Stomach smooth muscle (tissue), 2 donors: ENCODE measurements at regions not wholly inside any gene's neighbourhood (a gene's known extent, or its start where the extent isn't known, plus 50 kb on each side); places are given as distances from the start of the nearest gene placed in this dataset.
"Not testable (repeated sequence)": the region's sequence is repeated elsewhere in the genome, so short reads cannot be mapped to it uniquely, and the experiment has no call there.

Experiments
- H3K27ac ChIP-seq: one replicate; pipeline ENCODE4 v1.7.0; 2013; ENCODE audit warnings: mild to moderate bottlenecking, low read length, inconsistent platforms
- H3K27me3 ChIP-seq, 2 donors: one replicate each; pipeline ENCODE4 v1.7.0; 2013; ENCODE audit warnings: low read length in 2 of 2; ENCODE audit not compliant: insufficient read depth in 2 of 2, control insufficient read depth in 1 of 2
- H3K36me3 ChIP-seq, 2 donors: one replicate each; pipeline ENCODE4 v1.7.0; 2013; ENCODE audit warnings: low read length in 2 of 2; ENCODE audit not compliant: control insufficient read depth in 2 of 2, insufficient read depth in 2 of 2
- H3K4me1 ChIP-seq: one replicate; pipeline ENCODE4 v1.7.0; 2013; ENCODE audit warnings: low read length; ENCODE audit not compliant: control insufficient read depth, insufficient read depth
- H3K4me3 ChIP-seq, 2 donors: one replicate each; pipeline ENCODE4 v1.7.0; 2013; ENCODE audit warnings: low read length in 2 of 2
- H3K9ac ChIP-seq, 2 donors: one replicate each; pipeline ENCODE4 v1.7.0; 2013; ENCODE audit warnings: low read length in 2 of 2, mild to moderate bottlenecking in 1 of 2
- H3K9me3 ChIP-seq, 2 donors: one replicate each; pipeline ENCODE4 v1.7.0; 2013; ENCODE audit warnings: low read length in 2 of 2; ENCODE audit not compliant: control insufficient read depth in 2 of 2
- donor health status: healthy.
- donor health status: Pancreatic carcinoma.

DNA sequence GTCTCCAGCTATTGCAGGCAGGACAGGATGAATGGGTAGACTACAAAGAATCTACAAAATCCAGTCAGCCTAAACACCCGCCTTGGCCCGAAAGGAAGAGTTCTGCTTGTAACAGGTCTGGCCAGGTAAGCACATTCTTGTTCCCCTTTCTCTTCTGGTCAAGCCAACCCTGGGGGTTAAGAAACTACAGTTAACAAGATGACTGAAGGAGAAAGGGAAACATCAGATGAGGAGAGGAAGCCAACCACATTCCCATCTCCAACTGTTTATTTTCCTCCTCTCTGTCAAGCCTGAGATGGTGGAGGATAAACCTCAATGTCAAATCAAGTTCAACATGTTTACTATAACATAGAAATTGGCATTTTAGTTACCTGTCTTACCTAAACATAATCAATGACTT, 198.9 kb downstream of the IPMK start:
- no peak overlapping the region for H3K27ac ChIP-seq
- H3K4me3 ChIP-seq: no peak overlapping the region
- H3K9ac ChIP-seq: no peak overlapping the region
- no peaks in the 10 kb centered on the region for H3K9me3 ChIP-seq
- no peaks in the 10 kb centered on the region for H3K4me1 ChIP-seq
- H3K36me3 ChIP-seq: no peaks in the 10 kb centered on the region
- H3K27me3 ChIP-seq: no peaks in the 10 kb centered on the region

DNA sequence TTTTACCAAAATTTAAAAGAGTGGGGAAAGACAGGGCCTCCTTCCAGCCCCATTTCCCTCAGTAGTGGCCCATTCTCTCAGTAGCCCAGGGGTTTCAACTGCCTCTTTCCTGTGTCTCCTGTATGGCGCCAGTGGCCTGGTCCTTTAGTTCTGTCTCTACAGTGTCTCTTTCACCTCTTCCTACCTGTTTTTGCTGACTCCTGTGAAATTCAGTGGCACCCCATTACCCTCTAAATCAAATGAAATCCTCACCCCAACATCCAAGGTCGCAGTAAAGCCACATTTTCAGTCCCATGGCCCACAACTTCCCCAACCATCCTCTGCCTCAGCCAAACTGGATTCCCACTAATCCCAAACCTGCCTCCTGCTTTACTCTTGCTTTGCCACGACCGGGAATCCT, 200.7 kb downstream of the IPMK start:
- Histone ChIP-seq H3K27me3 (no peaks in the 10 kb centered on the region), H3K9ac (no peak overlapping the region), H3K4me3 (no peak overlapping the region), H3K36me3 (no peaks in the 10 kb centered on the region), H3K9me3 (no peaks in the 10 kb centered on the region), H3K4me1 (no peaks in the 10 kb centered on the region), H3K27ac (no peak overlapping the region)

DNA sequence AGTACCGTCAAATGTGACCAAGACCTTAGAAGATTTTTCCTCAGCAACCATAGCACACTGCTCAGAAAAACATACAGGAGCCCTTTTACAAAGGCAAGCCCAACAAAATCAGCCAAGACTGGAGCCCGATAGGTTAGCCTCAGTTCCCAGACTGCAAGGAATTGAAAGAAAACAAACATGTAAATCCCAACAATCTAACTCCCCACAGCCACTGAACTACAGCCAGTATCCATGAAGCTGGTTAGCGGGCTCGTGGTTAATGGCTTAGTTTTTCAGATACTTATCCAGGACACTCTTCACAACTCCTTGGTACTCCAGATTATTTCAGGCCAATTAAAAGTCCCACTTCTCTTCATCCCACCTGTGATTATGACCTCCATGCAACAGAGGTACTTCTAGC, 201.6 kb downstream of the IPMK start:
- H3K9me3 ChIP-seq: no peaks in the 10 kb centered on the region
- no peak overlapping the region for H3K4me3 ChIP-seq
- no peaks in the 10 kb centered on the region for H3K36me3 ChIP-seq
- H3K27ac ChIP-seq: no peak overlapping the region
- no peak overlapping the region for H3K9ac ChIP-seq
- H3K4me1 ChIP-seq: no peaks in the 10 kb centered on the region
- H3K27me3 ChIP-seq: no peaks in the 10 kb centered on the region

DNA sequence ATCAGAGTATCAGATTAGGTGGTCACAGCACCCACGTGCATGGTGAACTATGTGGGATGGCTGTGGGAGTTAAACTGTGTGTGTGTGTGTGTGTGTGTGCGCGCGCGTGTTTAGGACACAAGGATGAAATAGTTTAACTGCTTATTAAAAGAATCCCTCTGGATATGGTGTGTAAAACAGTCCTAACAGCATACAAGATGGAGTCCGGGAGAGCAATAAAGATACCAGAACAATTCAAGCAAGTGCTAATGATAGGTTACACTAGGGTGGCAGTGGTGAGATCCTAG, 202.2 kb downstream of the IPMK start:
- Histone ChIP-seq H3K27ac (no peak overlapping the region), H3K36me3 (no peaks in the 10 kb centered on the region), H3K4me1 (no peaks in the 10 kb centered on the region), H3K27me3 (no peaks in the 10 kb centered on the region), H3K4me3 (no peak overlapping the region), H3K9me3 (no peaks in the 10 kb centered on the region), H3K9ac (no peak overlapping the region)

DNA sequence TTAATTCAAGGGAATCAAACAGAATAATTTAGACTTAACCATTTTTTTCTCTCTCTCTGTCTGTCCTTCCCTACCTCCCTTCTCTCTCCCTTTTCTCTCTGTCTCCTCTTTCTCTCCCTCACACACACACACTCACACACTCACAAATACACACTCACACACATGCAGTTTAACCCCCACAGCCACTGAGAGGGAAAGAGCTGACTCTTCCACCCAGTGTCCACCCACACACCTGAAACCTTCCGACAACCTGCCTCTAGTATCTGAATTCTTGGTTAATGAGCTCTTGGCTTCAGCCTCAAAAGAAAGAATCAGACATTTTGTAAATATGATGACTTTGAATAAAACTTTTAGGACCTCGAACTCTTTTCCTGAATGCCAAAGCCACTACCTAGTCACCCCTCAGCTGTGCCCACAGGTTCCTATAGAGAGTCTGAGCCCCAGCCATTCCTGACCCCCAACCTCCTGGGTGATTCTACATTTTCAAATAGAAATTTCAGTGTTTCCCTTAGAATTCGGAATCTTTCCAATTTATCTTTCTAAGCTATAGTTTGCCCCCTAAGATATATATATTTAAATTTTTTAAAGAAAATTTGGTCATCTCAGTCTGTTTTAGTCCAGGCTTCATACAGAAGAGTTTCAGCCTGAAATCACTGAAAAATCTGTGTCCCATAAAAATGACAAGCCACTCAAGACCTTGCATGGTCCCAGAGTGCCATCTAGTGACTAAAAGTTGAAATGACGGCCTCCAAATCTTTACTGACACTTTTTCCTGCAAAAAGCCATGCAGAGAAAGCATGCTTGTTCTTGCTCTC, 202.8 kb downstream of the IPMK start:
- Histone ChIP-seq H3K9ac (no peak overlapping the region), H3K27ac (no peak overlapping the region), H3K4me3 (no peak overlapping the region), H3K36me3 (no peaks in the 10 kb centered on the region), H3K9me3 (no peaks in the 10 kb centered on the region), H3K27me3 (no peaks in the 10 kb centered on the region), H3K4me1 (no peaks in the 10 kb centered on the region)

DNA sequence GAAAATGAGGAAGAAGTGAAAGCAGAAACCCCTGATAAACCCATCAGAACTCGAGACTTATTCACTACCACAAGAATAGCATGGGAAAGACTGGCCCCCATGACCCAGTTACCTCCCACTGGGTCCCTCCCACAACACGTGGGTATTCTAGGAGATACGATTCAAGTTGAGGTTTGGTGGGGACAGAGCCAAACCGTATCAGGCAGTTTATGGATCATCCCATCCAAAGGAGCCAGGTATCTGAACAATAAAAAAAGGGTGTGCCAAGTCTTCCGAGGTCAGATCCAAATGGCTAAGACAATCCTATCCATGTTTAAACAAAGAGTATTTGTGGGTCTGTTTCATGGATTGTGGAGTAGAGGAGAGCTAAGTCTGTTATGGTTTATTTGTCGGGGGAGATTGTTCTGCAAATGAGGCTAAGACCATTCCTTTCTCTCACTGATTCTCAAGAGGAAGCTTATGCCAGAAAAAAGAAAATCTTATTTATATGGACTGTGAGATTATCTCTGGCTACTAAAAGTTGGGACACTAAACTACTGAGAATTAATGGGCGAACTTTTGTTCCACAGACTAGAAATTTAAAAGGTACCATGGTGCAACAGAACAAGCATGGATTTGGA, 203.7 kb downstream of the IPMK start:
- Histone ChIP-seq H3K36me3 (no peaks in the 10 kb centered on the region), H3K27me3 (no peaks in the 10 kb centered on the region), H3K9me3 (no peaks in the 10 kb centered on the region), H3K9ac (no peak overlapping the region), H3K27ac (no peak overlapping the region), H3K4me3 (no peak overlapping the region), H3K4me1 (no peaks in the 10 kb centered on the region)

DNA sequence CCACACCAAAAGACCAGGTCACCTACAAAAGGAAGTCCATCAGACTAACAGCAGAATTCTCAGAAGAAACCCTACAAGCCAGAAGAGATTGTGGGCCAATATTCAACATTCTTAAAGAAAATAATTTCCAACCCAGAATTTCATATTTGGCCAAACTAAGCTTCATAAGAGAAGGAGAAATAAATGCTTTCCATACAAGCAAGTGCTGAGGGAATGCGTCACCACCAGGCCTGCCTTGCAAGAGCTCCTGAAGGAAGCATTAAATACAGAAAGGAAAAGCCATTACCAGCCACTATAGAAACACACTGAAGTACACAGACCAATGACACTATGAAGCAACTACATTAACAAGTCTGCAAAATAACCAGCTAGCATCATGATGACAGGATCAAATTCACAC, 209.0 kb downstream of the IPMK start:
- not testable (repeated sequence) for H3K9me3 ChIP-seq, H3K4me3 ChIP-seq, H3K36me3 ChIP-seq, H3K9ac ChIP-seq, H3K27ac ChIP-seq, H3K4me1 ChIP-seq, H3K27me3 ChIP-seq

DNA sequence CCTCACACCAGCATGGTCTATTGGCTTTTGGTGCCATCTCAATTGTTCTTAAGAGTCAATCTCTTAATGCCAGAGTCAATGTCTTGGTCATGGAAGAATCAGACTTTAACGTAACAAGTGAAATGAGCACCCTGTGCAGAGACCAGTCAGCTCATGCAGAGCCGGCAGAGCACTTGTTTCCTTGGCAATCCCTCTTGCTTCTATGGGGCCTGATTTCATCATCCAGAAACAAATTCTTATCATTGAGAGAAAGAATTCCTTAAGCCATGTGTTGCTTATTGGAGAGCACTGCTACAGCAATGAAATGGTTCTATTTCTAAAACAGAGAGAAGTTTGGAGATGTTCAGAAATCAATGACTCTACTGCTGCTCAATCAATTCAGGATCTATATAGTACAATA, 212.8 kb downstream of the IPMK start:
- H3K4me1 ChIP-seq: no peaks in the 10 kb centered on the region
- no peak overlapping the region for H3K27ac ChIP-seq
- H3K9ac ChIP-seq: no peak overlapping the region
- H3K9me3 ChIP-seq: no peaks in the 10 kb centered on the region
- no peaks in the 10 kb centered on the region for H3K27me3 ChIP-seq
- H3K4me3 ChIP-seq: no peak overlapping the region
- no peaks in the 10 kb centered on the region for H3K36me3 ChIP-seq

DNA sequence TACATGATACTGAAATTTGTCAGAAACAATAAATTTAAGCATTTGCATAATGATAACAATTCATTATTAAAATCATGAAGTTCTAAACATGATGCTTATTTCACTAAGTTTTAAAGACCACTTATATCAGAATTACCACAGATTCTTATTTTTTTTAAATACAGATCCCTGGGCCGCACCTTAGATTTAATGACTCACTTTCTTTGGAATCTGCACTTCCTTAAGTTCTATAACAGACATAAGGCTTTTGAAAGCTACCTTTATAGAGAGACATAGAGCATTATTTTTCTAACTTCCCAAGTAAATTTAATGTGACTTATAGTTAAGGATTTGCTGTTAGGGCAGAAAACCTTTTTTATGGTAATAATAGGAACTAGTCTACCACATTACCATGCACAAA, 214.9 kb downstream of the IPMK start:
- Histone ChIP-seq H3K4me1 (no peaks in the 10 kb centered on the region), H3K36me3 (no peaks in the 10 kb centered on the region), H3K9ac (no peak overlapping the region), H3K27ac (no peak overlapping the region), H3K9me3 (no peaks in the 10 kb centered on the region), H3K27me3 (no peaks in the 10 kb centered on the region), H3K4me3 (no peak overlapping the region)

DNA sequence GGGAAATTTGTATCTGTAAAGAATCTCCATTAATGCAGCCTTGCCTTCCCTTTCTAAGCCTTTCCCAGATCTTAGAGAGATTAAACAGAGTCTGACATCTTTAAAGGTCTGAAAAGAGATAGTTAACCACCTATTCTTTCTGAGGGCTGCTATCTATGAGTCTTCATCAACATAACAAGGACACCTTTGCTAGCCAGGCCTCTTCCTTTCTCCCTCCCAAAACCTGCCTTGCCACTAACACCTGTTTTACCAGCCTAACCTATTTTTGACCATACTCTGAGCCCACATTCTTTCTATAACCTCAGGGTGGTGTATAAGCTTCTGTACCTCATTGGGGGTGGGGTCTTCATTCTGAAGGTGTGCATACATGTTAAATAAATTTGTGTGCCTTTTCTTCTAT, 217.1 kb downstream of the IPMK start:
- H3K4me3 ChIP-seq: no peak overlapping the region
- H3K27ac ChIP-seq: no peak overlapping the region
- H3K36me3 ChIP-seq: no peaks in the 10 kb centered on the region
- no peaks in the 10 kb centered on the region for H3K9me3 ChIP-seq
- no peaks in the 10 kb centered on the region for H3K27me3 ChIP-seq
- H3K4me1 ChIP-seq: no peaks in the 10 kb centered on the region
- H3K9ac ChIP-seq: no peak overlapping the region

DNA sequence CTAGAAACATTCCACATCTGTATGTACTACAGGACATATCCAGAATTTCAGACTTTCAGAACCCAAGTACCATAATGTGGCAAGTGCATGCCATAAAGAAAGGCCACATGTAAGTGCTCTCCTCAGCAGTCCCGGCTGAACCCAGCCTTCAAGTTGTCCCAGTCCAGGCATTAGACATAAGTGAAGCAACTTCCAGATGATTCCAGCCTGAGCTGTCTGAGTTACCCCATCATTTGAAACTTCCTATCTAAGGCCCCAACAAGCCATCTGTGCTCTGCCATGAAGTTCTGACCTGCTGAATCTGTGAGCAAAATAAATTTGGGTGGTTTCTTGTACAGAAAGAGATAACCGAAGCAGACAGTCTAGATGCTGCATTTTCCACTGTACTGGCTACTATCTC, 218.8 kb downstream of the IPMK start:
- no peak overlapping the region for H3K27ac ChIP-seq

More for the DNA sequence above, 218.8 kb downstream of the IPMK start:
- no peaks in the 10 kb centered on the region for H3K36me3 ChIP-seq
- H3K4me1 ChIP-seq: no peaks in the 10 kb centered on the region
- no peak overlapping the region for H3K9ac ChIP-seq
- no peak overlapping the region for H3K4me3 ChIP-seq
- H3K27me3 ChIP-seq: no peaks in the 10 kb centered on the region
- no peaks in the 10 kb centered on the region for H3K9me3 ChIP-seq
